GM21515 (cell line): ENCODE measurements at regions not wholly inside any gene's neighbourhood (a gene's known extent, or its start where the extent isn't known, plus 50 kb on each side); places are given as distances from the start of the nearest gene placed in this dataset.
"Not testable (repeated sequence)": the region's sequence is repeated elsewhere in the genome, so short reads cannot be mapped to it uniquely, and the experiment has no call there.

ENCODE experiments used
- ATAC-seq: cut with Tn5 transposase; IDR thresholded peaks from one replicate; pipeline ENCODE4 v1.9.1; 2021; ENCODE audit not compliant: unreplicated experiment

DNA sequence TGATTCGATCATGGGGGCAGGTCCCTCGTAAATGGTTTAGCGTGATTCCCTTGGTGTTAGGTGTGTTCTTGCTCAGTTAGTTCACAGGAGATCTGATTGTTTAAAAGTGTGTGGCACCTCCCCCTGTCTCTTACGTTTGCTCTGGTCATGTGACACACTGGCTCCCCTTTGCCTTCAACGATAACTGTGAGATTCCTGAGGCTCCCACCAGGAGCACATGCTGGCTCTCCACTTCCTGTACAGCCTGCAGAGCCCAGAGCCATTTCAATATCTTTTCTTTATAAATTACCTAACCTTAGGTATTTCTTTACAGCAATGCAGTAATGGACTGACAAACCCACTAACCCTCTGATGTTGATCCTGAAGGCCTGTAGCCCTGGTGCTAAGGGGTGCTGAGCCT, 141.9 kb downstream of the FCRL5 start:
- no peak for ATAC-seq

GRCh38 chr1:157409927-157410326, 142.4 kb downstream of the FCRL5 start:
- ATAC-seq, result no peak

DNA sequence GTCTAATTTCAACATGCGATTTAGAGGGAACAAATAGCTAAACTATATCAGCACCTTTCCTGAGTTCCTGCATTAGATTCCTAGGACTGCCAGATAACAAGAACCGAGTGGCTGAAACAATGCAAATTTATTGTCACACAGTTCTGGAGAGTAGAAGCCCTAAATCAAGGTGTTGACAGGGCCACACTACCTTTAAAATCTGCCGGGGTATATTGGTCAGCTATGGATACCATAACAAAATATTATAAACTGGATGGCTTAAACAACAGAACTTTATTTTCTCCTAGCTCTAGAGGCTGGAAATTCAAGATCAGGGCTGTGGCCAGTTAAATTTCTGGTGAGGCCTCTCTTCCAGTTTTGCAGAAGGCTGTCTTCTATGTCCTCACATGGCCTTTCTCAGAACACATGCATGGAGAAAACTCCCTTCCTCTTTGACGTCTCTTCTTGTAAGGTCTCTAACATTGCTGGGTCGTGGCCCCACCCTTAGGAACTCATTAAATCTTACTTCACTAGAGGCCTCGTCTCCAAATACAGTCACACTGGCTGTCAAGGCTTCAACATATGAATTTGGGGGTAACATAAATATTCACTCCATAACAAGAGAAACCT, 144.3 kb downstream of the FCRL5 start:
- ATAC-seq, result no peak

DNA sequence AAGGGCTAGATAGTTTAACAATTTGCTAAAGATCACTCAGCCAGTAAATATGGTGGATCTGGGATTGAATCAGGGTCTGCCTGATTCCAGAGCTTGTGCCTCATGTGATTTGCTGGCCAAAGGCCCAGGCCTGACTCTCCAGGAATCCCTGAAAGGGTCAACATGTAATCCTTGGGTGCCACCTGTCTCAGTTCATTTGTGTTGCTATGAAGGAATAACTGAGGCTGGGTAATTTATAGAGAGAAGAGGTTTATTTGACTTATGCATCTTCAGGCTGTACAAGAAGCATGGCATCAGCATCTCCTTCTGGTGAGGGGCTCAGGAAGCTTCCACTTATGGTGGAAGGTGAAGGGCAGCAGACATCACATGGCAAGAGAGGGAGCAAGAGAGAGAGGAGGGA, 144.9 kb downstream of the FCRL5 start:
- ATAC-seq, result no peak

GRCh38 chr1:157405662-157406061, 146.7 kb downstream of the FCRL5 start:
- no peak for ATAC-seq

DNA sequence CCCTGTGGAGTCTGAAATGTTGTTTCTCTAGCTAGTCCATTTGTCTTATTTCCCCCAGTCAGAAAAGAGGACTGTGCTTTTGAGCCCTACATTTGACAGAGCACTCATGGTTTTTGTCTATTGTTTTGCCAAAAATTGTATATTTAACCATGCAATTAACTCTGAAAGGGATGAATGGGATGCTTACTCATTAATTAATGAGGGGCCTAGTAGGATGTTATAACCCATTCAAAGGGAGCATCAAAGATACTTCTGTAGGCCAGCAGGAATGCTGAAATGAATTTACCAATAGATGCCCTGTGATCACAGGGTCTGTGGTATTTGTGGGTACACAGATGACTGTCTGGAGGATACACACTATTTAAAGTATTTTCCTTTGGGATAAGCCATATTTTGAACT, 147.7 kb downstream of the FCRL5 start:
- ATAC-seq, result no peak

- no peak for ATAC-seq
Observed at GRCh38 chr1:157404063-157404501, 148.2 kb downstream of the FCRL5 start.

DNA sequence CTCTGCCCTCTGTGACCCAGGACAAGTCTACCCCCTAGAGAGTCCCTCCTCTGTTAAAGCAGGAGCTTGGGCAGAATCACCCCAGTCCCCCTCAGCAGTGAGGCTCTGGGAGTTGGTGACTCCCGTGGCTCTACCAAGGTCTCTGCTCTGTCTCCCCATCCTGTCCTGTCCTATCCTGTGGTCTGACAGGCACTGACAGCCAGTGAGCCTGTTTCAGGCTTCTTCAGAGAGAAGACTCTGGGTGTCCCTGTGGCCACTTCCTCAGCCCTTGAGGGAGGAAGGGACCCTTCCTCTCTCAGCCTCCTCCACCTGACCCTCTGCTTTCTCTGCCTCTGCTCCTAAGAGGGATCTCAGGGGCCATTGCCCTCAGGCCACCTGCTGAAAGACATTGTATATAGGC, 148.7 kb downstream of the FCRL5 start:
- no peak for ATAC-seq

DNA sequence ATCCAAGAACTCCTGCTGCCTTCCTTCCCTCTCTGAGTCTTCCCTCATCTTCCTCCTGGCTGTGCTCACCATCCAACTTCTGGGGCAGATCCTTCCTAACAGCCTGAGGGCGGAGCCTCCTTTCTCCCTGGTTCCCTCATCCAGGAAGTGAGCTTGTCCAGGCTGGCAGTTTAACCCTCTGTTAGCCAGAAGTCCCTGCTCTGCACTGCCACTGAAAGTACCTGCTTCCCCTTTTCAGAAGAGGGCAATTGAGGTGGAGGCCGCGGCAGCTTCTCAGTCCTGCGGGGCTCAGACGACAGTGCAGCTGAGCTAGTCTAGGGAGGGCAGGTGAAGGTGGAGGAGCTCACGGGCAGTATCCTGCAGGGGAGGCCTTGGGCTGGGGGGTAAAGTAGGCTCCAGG, 149.1 kb downstream of the FCRL5 start:
- no peak for ATAC-seq

- no peak for ATAC-seq
Observed at GRCh38 chr1:157400766-157401165, 151.5 kb downstream of the FCRL5 start.

DNA sequence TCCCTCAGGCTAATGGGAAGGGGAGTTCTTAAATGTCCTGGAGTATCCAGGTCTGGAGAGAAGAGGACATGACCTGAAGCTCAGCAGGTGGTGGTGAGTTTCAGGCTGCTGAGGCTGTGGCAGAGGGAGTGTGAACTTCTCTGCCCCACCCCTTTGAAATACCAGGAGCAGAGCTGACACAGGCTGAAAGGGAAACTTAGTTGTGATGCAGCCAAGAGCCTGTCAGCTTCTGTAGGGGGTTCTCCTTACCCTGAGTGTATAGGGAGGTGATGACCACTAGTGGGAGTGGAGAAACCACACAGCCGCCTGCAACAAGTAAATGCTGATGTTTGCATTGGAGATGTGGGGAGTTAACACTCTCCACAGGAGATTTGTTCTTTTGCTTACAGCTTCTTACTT, 152.3 kb downstream of the FCRL5 start:
- ATAC-seq, result no peak

GRCh38 chr1:157399343-157399983, 152.9 kb downstream of the FCRL5 start:
- ATAC-seq, result no peak

DNA sequence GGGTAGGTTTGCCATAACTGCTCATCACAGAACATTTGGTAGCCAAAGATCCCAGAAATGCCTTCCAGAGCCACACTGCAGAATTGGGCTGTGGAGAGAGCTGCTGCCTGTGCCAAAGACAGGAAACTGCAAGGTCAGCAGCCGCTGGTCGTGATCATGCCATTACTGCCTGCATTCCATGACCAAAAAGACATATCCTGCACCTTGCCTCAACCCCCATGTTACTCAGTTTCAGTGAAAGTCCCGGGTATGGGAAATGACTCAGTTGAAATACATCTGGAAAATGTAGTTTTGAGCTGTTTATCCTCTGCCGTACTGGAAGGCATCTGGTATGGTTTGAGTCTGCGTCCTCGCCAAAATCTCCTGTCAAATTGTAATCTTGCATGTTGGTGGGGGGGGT, 161.7 kb downstream of the FCRL5 start:
- no peak for ATAC-seq

- no peak for ATAC-seq
Observed at GRCh38 chr1:157388057-157388456, 164.3 kb downstream of the FCRL5 start.

- no peak for ATAC-seq
Observed at GRCh38 chr1:157384258-157384657, 168.1 kb downstream of the FCRL5 start.

- no peak for ATAC-seq
Observed at GRCh38 chr1:157382351-157382750, 170.0 kb downstream of the FCRL5 start.

- ATAC-seq, result no peak
Observed at GRCh38 chr1:157380523-157380922, 171.8 kb downstream of the FCRL5 start.

GRCh38 chr1:157377280-157377713, 175.0 kb downstream of the FCRL5 start:
- ATAC-seq, result not testable (repeated sequence)

- ATAC-seq, result no peak
Observed at GRCh38 chr1:157376681-157377080, 175.6 kb downstream of the FCRL5 start.

DNA sequence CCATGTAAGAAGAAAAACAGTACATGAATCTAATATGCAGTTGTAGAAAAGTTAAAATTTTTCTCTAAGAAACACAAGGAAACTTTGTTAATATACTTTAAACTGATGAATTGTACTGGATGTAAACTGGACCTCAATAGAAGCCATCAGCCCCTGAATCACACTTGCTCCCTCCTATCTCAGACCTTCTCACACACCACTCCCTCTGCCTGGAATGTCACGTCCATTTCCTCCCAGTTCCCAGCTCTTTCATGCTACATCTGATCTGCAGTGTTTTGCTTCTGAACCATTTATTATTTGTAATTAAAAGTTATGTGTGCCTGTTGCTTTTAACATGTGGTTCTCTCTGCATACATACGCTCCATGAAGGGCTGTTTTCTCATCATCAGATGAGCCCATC, 180.0 kb downstream of the FCRL5 start:
- not testable (repeated sequence) for ATAC-seq

DNA sequence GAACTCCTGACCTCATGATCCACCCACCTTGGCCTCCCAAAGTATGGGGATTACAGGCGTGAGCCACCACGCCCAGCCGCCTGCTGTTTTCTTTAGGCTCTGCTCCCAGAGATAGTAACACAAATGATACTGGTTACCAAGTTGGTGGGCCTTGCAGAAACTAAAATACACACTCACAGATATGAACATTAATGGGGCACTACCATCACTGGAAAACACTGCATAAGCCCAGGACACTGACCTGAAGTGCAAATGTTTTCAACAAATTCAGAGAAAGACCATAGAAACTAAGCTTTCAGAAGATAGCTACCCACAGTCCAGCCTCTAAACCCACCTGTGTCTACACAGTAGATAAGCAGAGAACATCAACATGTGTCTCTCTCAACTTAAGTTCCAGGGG, 180.5 kb downstream of the FCRL5 start:
- no peak for ATAC-seq

DNA sequence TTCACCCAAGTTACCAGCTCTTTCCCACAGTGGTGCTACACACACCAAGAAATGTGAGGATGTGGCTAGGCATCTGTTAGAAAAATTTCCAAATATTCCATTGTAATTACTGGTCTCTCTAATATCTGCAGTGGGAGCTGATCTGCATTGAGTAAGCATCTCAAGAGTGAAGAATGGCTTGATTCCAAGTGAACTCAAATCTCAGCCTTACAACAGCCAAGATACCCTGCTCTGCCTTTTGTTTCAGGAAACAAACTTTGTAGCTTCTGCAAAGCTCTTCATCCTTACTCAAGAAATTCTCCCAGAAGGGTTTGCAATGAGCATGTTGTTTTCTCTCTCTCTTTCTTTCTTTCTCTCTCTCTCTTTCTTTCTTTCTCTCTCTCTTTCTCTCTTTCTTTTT, 181.1 kb downstream of the FCRL5 start:
- no peak for ATAC-seq

GRCh38 chr1:157370698-157371097, 181.6 kb downstream of the FCRL5 start:
- ATAC-seq, result no peak
